Endodermal cell (in vitro differentiated cells): ENCODE measurements at regions not wholly inside any gene's neighbourhood (a gene's known extent, or its start where the extent isn't known, plus 50 kb on each side); places are given as distances from the start of the nearest gene placed in this dataset.
A peak's percentile ranks its signal among the peaks of the same experiment; 100 is the strongest.
"Not testable (repeated sequence)": the region's sequence is repeated elsewhere in the genome, so short reads cannot be mapped to it uniquely, and the experiment has no call there.

ENCODE experiments used
- DNase-seq: peaks from one replicate; pipeline ENCODE4 v3.0.0-alpha.2; 2017
- H3K27ac ChIP-seq: 2 replicates; pipeline ENCODE4 v1.5.1; 2013; ENCODE audit warnings: mild to moderate bottlenecking, low read depth, low read length, moderate library complexity
- H3K27me3 ChIP-seq: 2 replicates; pipeline ENCODE4 v1.6.1; 2013; ENCODE audit warnings: mild to moderate bottlenecking, low read length, moderate library complexity; ENCODE audit not compliant: insufficient read depth, control insufficient read depth, poor library complexity, severe bottlenecking
- H3K36me3 ChIP-seq: 2 replicates; pipeline ENCODE4 v1.7.0; 2013; ENCODE audit warnings: mild to moderate bottlenecking, low read length, moderate library complexity; ENCODE audit not compliant: control insufficient read depth, insufficient read depth
- H3K4me1 ChIP-seq: one replicate; pipeline ENCODE4 v1.7.0; 2013; ENCODE audit warnings: low read length; ENCODE audit not compliant: control insufficient read depth, insufficient read depth
- H3K4me3 ChIP-seq: 2 replicates; pipeline ENCODE4 v1.5.1; 2013; ENCODE audit warnings: mild to moderate bottlenecking, low read length, moderate library complexity
- H3K9ac ChIP-seq: 2 replicates; pipeline ENCODE4 v1.6.1; 2013; ENCODE audit warnings: mild to moderate bottlenecking, low read length, moderate library complexity; ENCODE audit not compliant: poor library complexity, severe bottlenecking; ENCODE audit errors: extremely low read depth
- H3K9me3 ChIP-seq: 2 replicates; pipeline ENCODE4 v1.6.1; 2013; ENCODE audit warnings: mild to moderate bottlenecking, low read length, moderate library complexity; ENCODE audit not compliant: control insufficient read depth
- H3K27ac Mint-ChIP-seq: 2 replicates; pipeline ENCODE4 v1.8.0; 2020; ENCODE audit warnings: mixed read lengths
- H3K27me3 Mint-ChIP-seq: 2 replicates; pipeline ENCODE4 v1.8.0; 2021; ENCODE audit warnings: mild to moderate bottlenecking, mixed read lengths; ENCODE audit not compliant: insufficient read depth
- H3K36me3 Mint-ChIP-seq: 2 replicates; pipeline ENCODE4 v1.8.0; 2020; ENCODE audit warnings: low read depth, mixed read lengths
- H3K4me1 Mint-ChIP-seq: 2 replicates; pipeline ENCODE4 v1.8.0; 2020; ENCODE audit warnings: mixed read lengths
- H3K4me3 Mint-ChIP-seq: 2 replicates; pipeline ENCODE4 v1.8.0; 2020; ENCODE audit warnings: mild to moderate bottlenecking, moderate library complexity, mixed read lengths
- H3K9me3 Mint-ChIP-seq: 2 replicates; pipeline ENCODE4 v1.8.0; 2020; ENCODE audit warnings: mild to moderate bottlenecking, mixed read lengths
- CTCF ChIP-seq: fragments of 200-600 bp; sonication (generic); conservative IDR thresholded peaks from 2 replicates; pipeline ENCODE4 v1.5.0; 2021; ENCODE audit warnings: antibody characterized with exemption, mild to moderate bottlenecking
- WGBS, 2 experiments: methylation state at CpG; one replicate each; pipeline versions ENCODE4 v1.1.5 to v1.1.7; 2013; ENCODE audit warnings: missing lambda C conversion rate in 2 of 2, mixed read lengths in 1 of 2; ENCODE audit not compliant: insufficient coverage in 1 of 2, insufficient read length in 1 of 2; 5-methylcytosine and 5-hydroxymethylcytosine counted together

- H3K36me3 ChIP-seq: no peaks in the 10 kb centered on the region
- 97 to 100% methylated on average over 4 to 18 of the region's 18 CpGs for WGBS, 2 experiments
- no peaks in the 10 kb centered on the region for H3K4me1 ChIP-seq
- no peak overlapping the region for H3K4me3 ChIP-seq
- Mint-ChIP-seq H3K27ac (no peak overlapping the region), H3K9me3 (peaks cover 3% of the 10 kb centered on the region), H3K27me3 (no peaks in the 10 kb centered on the region), H3K4me3 (no peak overlapping the region), H3K4me1 (no peaks in the 10 kb centered on the region), H3K36me3 (peaks cover 30% of the 10 kb centered on the region)
- no peak for TF ChIP-seq CTCF
- no peaks in the 10 kb centered on the region for H3K9me3 ChIP-seq
- no peak for DNase-seq
- H3K9ac ChIP-seq: no peak overlapping the region
- H3K27ac ChIP-seq: no peak overlapping the region
- H3K27me3 ChIP-seq: no peaks in the 10 kb centered on the region
Measured at GRCh38 chr7:125299003-125299765, 369.6 kb upstream of the POT1 start.

GRCh38 chr7:125279961-125280360, 350.3 kb upstream of the POT1 start:
- H3K4me1 Mint-ChIP-seq: peaks cover 22% of the 10 kb centered on the region
- no peak for DNase-seq
- H3K36me3 ChIP-seq: no peaks in the 10 kb centered on the region

GRCh38 chr7:125278318-125278717, 348.7 kb upstream of the POT1 start:
- no peak overlapping the region for H3K4me3 Mint-ChIP-seq
- Histone ChIP-seq H3K9me3 (peaks cover 35% of the 10 kb centered on the region), H3K36me3 (no peaks in the 10 kb centered on the region), H3K9ac (no peak overlapping the region), H3K4me3 (no peak overlapping the region), H3K27me3 (no peaks in the 10 kb centered on the region), H3K4me1 (no peaks in the 10 kb centered on the region), H3K27ac (no peak overlapping the region)
- H3K36me3 Mint-ChIP-seq: peaks cover 37% of the 10 kb centered on the region
- no peak for TF ChIP-seq CTCF
- H3K9me3 Mint-ChIP-seq: peaks cover 35% of the 10 kb centered on the region
- no CpG with 5 or more reads among the region's 1 CpG for WGBS, 2 experiments
- H3K27me3 Mint-ChIP-seq: no peaks in the 10 kb centered on the region
- no peak for DNase-seq
- H3K27ac Mint-ChIP-seq: no peak overlapping the region
- H3K4me1 Mint-ChIP-seq: peaks cover 22% of the 10 kb centered on the region

More at GRCh38 chr7:125279961-125280360, 350.3 kb upstream of the POT1 start:
- Histone ChIP-seq H3K4me1 (no peaks in the 10 kb centered on the region), H3K27ac (no peak overlapping the region), H3K4me3 (no peak overlapping the region), H3K27me3 (no peaks in the 10 kb centered on the region), H3K9ac (no peak overlapping the region), H3K9me3 (peaks cover 19% of the 10 kb centered on the region)
- Mint-ChIP-seq H3K27ac (no peak overlapping the region), H3K4me3 (no peak overlapping the region), H3K27me3 (no peaks in the 10 kb centered on the region), H3K36me3 (peaks cover 22% of the 10 kb centered on the region), H3K9me3 (peaks cover 18% of the 10 kb centered on the region)
- TF ChIP-seq CTCF: no peak
- 61% methylated on average over 2 of the region's 2 CpGs; no CpG with 5 or more reads in 1 of the 2 experiments for WGBS, 2 experiments

GRCh38 chr7:125274742-125275141, 345.1 kb upstream of the POT1 start:
- not testable (repeated sequence) for DNase-seq, H3K4me3 Mint-ChIP-seq, H3K4me3 ChIP-seq, H3K27me3 ChIP-seq, H3K4me1 ChIP-seq, H3K27ac Mint-ChIP-seq, H3K27ac ChIP-seq, H3K9ac ChIP-seq, H3K27me3 Mint-ChIP-seq, H3K36me3 ChIP-seq
- 94 to 97% methylated on average over 6 of the region's 6 CpGs for WGBS, 2 experiments
- Mint-ChIP-seq H3K4me1 (peaks cover 22% of the 10 kb centered on the region), H3K9me3 (peaks cover 36% of the 10 kb centered on the region), H3K36me3 (peaks cover 56% of the 10 kb centered on the region)
- peaks cover 46% of the 10 kb centered on the region for H3K9me3 ChIP-seq

GRCh38 chr7:125264174-125264856, 334.7 kb upstream of the POT1 start:
- WGBS, 2 experiments: 69 to 87% methylated on average over 5 to 13 of the region's 13 CpGs
- Mint-ChIP-seq H3K4me1 (peaks cover 45% of the 10 kb centered on the region), H3K36me3 (peaks cover 21% of the 10 kb centered on the region), H3K4me3 (peak overlapping the region; percentile 87), H3K27ac (peak overlapping the region; percentile 97)
- peak overlapping the region; percentile 60 for H3K9ac ChIP-seq
- not testable (repeated sequence) for H3K9me3 Mint-ChIP-seq, H3K27me3 ChIP-seq, H3K27ac ChIP-seq, H3K9me3 ChIP-seq, H3K36me3 ChIP-seq, H3K27me3 Mint-ChIP-seq, H3K4me1 ChIP-seq
- peak; percentile 86 for DNase-seq
- peak overlapping the region; percentile 76 for H3K4me3 ChIP-seq
